IMR-90 (cell line): ENCODE measurements at regions not wholly inside any gene's neighbourhood (a gene's known extent, or its start where the extent isn't known, plus 50 kb on each side); places are given as distances from the start of the nearest gene placed in this dataset.

Experiments used
- ATAC-seq: fragments of 200-7000 bp; cut with Tn5 transposase; 2 replicates; pipeline ENCODE4 v1.9.1; 2020; ENCODE audit warnings: low read depth, mild to moderate bottlenecking, moderate library complexity
- BruUV-seq: library from RNA; stranded (reverse); fragments of 400-500 nt; replicated peaks from 2 replicates; lab custom pipeline; 2021; lab: Mats Ljungman, UMichigan
- CTCF ChIA-PET: fragments of 300-600 bp; formaldehyde crosslinking; extraction: SDS; loops from one replicate; lab custom pipeline; 2021; ENCODE audit warnings: antibody characterized with exemption; lab: Yijun Ruan, JAX
- POLR2A ChIA-PET: fragments of 300-600 bp; sonication (Branson Sonifier 250); formaldehyde crosslinking; loops from one replicate; lab custom pipeline; 2022; ENCODE audit warnings: antibody characterized with exemption; ENCODE audit not compliant: unreplicated experiment; lab: Charles Lee
- DNase-seq: peaks from one replicate; pipeline ENCODE4 v3.0.0; 2013
- H2AFZ ChIP-seq: replicated peaks from 2 replicates; pipeline ENCODE3; 2013; ENCODE audit warnings: low read length, mild to moderate bottlenecking; ENCODE audit not compliant: poor library complexity
- H2AK5ac ChIP-seq: 2 replicates; pipeline ENCODE4 v1.6.1; 2013; ENCODE audit warnings: low read depth, low read length, inconsistent platforms
- H2AK9ac ChIP-seq: replicated peaks from 2 replicates; pipeline ENCODE3; 2013; ENCODE audit warnings: mild to moderate bottlenecking, low read depth, low read length, moderate library complexity; ENCODE audit not compliant: poor library complexity
- H2BK120ac ChIP-seq: 2 replicates; pipeline ENCODE4 v1.6.1; 2013; ENCODE audit warnings: low read depth, low read length, inconsistent platforms
- H2BK15ac ChIP-seq: 3 replicates; pipeline ENCODE4 v1.6.1; 2013; ENCODE audit warnings: low read depth, low read length, inconsistent platforms
- H2BK20ac ChIP-seq: 2 replicates; pipeline ENCODE4 v1.6.1; 2013; ENCODE audit warnings: low read depth, mild to moderate bottlenecking, inconsistent platforms, low read length, moderate library complexity
- H2BK5ac ChIP-seq: 2 replicates; pipeline ENCODE4 v1.6.1; 2013; ENCODE audit warnings: mild to moderate bottlenecking, low read depth, low read length, inconsistent platforms; ENCODE audit not compliant: poor library complexity, severe bottlenecking
- H3K14ac ChIP-seq: replicated peaks from 2 replicates; pipeline ENCODE4 v1.6.1; 2013; ENCODE audit warnings: low read depth, low read length, inconsistent platforms
- H3K18ac ChIP-seq: 2 replicates; pipeline ENCODE4 v1.6.1; 2013; ENCODE audit warnings: low read depth, low read length, control low read depth
- H3K23ac ChIP-seq: 2 replicates; pipeline ENCODE4 v1.6.1; 2013; ENCODE audit warnings: low read depth, low read length, inconsistent platforms
- H3K27ac ChIP-seq: 2 replicates; pipeline ENCODE4 v1.5.1; 2013; ENCODE audit warnings: mild to moderate bottlenecking, control low read depth, low read length; ENCODE audit not compliant: insufficient read depth
- H3K27me3 ChIP-seq: 2 replicates; pipeline ENCODE4 v1.6.1; 2013; ENCODE audit warnings: low read length; ENCODE audit not compliant: control insufficient read depth, insufficient read depth
- H3K36me3 ChIP-seq: 2 replicates; pipeline ENCODE4 v1.6.1; 2013; ENCODE audit warnings: low read length, mixed read lengths; ENCODE audit not compliant: control insufficient read depth, insufficient read depth
- H3K4ac ChIP-seq: 2 replicates; pipeline ENCODE4 v1.6.1; 2013; ENCODE audit warnings: low read depth, low read length, inconsistent platforms
- H3K4me1 ChIP-seq: 2 replicates; pipeline ENCODE4 v1.6.1; 2013; ENCODE audit warnings: low read length, mixed read lengths; ENCODE audit not compliant: control insufficient read depth, insufficient read depth
- H3K4me2 ChIP-seq: 2 replicates; pipeline ENCODE4 v1.6.1; 2013; ENCODE audit warnings: low read depth, mild to moderate bottlenecking, control low read depth, low read length, moderate library complexity
- H3K4me3 ChIP-seq: 2 replicates; pipeline ENCODE4 v1.5.1; 2013; ENCODE audit warnings: low read depth, mild to moderate bottlenecking, control low read depth, low read length, moderate library complexity; ENCODE audit not compliant: insufficient read depth
- H3K56ac ChIP-seq: 2 replicates; pipeline ENCODE4 v1.6.1; 2013; ENCODE audit warnings: low read length, inconsistent platforms; ENCODE audit not compliant: insufficient read depth; ENCODE audit errors: extremely low read depth
- H3K79me1 ChIP-seq, 2 experiments: 2 replicates each; pipeline ENCODE4 v1.6.1; 2013; ENCODE audit warnings: low read length in 2 of 2, inconsistent platforms in 1 of 2, low read depth in 1 of 2
- H3K9ac ChIP-seq: 2 replicates; pipeline ENCODE4 v1.6.1; 2013; ENCODE audit warnings: low read depth, low read length, control low read depth
- H3K9me1 ChIP-seq: 2 replicates; pipeline ENCODE4 v1.6.1; 2013; ENCODE audit warnings: low read length, inconsistent platforms; ENCODE audit not compliant: insufficient read depth
- H3K9me3 ChIP-seq: 2 replicates; pipeline ENCODE4 v1.6.1; 2013; ENCODE audit warnings: low read length; ENCODE audit not compliant: control insufficient read depth, insufficient read depth
- H4K20me1 ChIP-seq: 2 replicates; pipeline ENCODE4 v1.6.1; 2013; ENCODE audit warnings: low read length, inconsistent platforms; ENCODE audit not compliant: insufficient read depth
- H4K5ac ChIP-seq: 2 replicates; pipeline ENCODE4 v1.6.1; 2013; ENCODE audit warnings: mild to moderate bottlenecking, low read depth, low read length, control low read depth
- H4K8ac ChIP-seq, 2 experiments: 2 replicates each; pipeline ENCODE4 v1.6.1; 2013; ENCODE audit warnings: low read depth in 2 of 2, low read length in 2 of 2, control low read depth in 1 of 2, inconsistent platforms in 1 of 2
- H4K91ac ChIP-seq: 2 replicates; pipeline ENCODE4 v1.6.1; 2013; ENCODE audit warnings: low read depth, low read length, inconsistent platforms; ENCODE audit not compliant: insufficient read depth
- BHLHE40 ChIP-seq: fragments of 150-350 bp; IDR thresholded peaks from 2 replicates; pipeline ENCODE4 v1.6.1; 2016; ENCODE audit warnings: mild to moderate bottlenecking, low read depth, low read length
- CEBPB ChIP-seq: IDR thresholded peaks from 2 replicates; pipeline ENCODE4 v1.6.1; 2012; ENCODE audit warnings: low read depth, low read length, improper control_type of control experiment
- FOS ChIP-seq: fragments of 150-350 bp; IDR thresholded peaks from 2 replicates; pipeline ENCODE4 v1.6.1; 2016; ENCODE audit warnings: low read depth, low read length
- MAZ ChIP-seq: IDR thresholded peaks from 2 replicates; pipeline ENCODE4 v1.6.1; 2012; ENCODE audit warnings: low read depth, mild to moderate bottlenecking, low read length, improper control_type of control experiment, moderate library complexity, borderline replicate concordance
- NFE2L2 ChIP-seq: fragments of 150-350 bp; IDR thresholded peaks from 2 replicates; pipeline ENCODE4 v1.6.1; 2016; ENCODE audit warnings: low read depth, mild to moderate bottlenecking, low read length
- POLR2A ChIP-seq: IDR thresholded peaks from 2 replicates; pipeline ENCODE4 v1.6.1; 2012; ENCODE audit warnings: mild to moderate bottlenecking, low read depth, low read length
- RAD21 ChIP-seq: IDR thresholded peaks from 2 replicates; pipeline ENCODE4 v1.6.1; 2012; ENCODE audit warnings: low read length, improper control_type of control experiment
- RFX5 ChIP-seq: IDR thresholded peaks from 2 replicates; pipeline ENCODE4 v1.8.0; 2012; ENCODE audit warnings: low read depth, mild to moderate bottlenecking, low read length, moderate library complexity
- SMC3 ChIP-seq: fragments of 150-350 bp; IDR thresholded peaks from 2 replicates; pipeline ENCODE4 v1.6.1; 2016; ENCODE audit warnings: low read depth, mild to moderate bottlenecking, antibody characterized with exemption, low read length, moderate library complexity
- WGBS, 2 experiments: methylation state at CpG; one replicate each; pipeline versions ENCODE4 v1.1.5 to v1.1.7; 2013; ENCODE audit warnings: missing lambda C conversion rate in 2 of 2; ENCODE audit not compliant: insufficient read length in 1 of 2; ENCODE audit errors: extremely low coverage in 2 of 2; 5-methylcytosine and 5-hydroxymethylcytosine counted together
- dilution Hi-C: fragments of 300-500 bp; cut with HindIII; formaldehyde crosslinking; loops from one replicate; pipeline ENCODE4 v1.14.3; 2018; ENCODE audit warnings: low sequenced_read_pairs; ENCODE audit not compliant: unreplicated experiment
- in situ Hi-C: fragments of 300-500 bp; cut with MboI; formaldehyde crosslinking; loops from 3 replicates; pipeline ENCODE4 v1.14.3; 2019; ENCODE audit warnings: low sequenced_read_pairs, inconsistent platforms, mixed read lengths
- intact Hi-C: fragments of 100-400 bp; cut with micrococcal nuclease; formaldehyde crosslinking; loops from 2 replicates; pipeline ENCODE4 v1.10.0; 2022
- TF ChIP-seq, protein P1 (sequence below): fragments of 150-350 bp; IDR thresholded peaks from 2 replicates; pipeline ENCODE4 v1.6.1; 2016; ENCODE audit warnings: low read depth, mild to moderate bottlenecking, low read length, moderate library complexity, borderline replicate concordance
- TF ChIP-seq, protein P2 (sequence below): fragments of 150-350 bp; IDR thresholded peaks from 2 replicates; pipeline ENCODE4 v1.6.1; 2017; ENCODE audit warnings: mild to moderate bottlenecking, antibody characterized with exemption, low read length, low read depth

DNA sequence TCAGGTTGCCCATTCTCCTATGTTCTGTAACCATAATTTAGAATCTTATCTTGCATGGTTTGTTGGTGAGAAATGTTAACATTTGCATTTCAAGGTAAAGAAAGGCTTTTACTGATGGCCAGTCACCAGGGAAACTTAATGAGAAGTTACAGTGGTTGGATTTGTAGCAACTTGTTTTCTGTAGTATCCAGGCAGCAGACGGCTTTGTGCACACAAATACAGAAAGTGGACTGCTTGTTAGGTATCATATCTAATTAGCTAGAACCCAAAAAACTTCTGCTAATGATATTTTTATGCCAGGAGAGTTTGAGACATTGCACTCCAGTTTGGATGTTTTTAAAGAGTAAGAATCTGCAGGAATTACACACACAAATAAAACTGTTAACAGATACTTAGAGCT is 578.0 kb downstream of the DOK5 start:
- dilution Hi-C loops (no loop called here), intact Hi-C loops (no loop called here), in situ Hi-C loops (no loop called here)
- no peak overlapping the region for H2AFZ ChIP-seq
- H3K18ac ChIP-seq, result no peak overlapping the region
- H3K79me1 ChIP-seq, result no peaks in the 10 kb centered on the region
- no peaks in the 10 kb centered on the region for H3K27me3 ChIP-seq
- H2BK20ac ChIP-seq, result no peak overlapping the region
- TF ChIP-seq FOS (no peak), MAZ (no peak), RAD21 (no peak), CEBPB (no peak), SMC3 (no peak), RFX5 (no peak), NFE2L2 (no peak), BHLHE40 (no peak), POLR2A (no peak)
- TF ChIP-seq, protein P1, sequence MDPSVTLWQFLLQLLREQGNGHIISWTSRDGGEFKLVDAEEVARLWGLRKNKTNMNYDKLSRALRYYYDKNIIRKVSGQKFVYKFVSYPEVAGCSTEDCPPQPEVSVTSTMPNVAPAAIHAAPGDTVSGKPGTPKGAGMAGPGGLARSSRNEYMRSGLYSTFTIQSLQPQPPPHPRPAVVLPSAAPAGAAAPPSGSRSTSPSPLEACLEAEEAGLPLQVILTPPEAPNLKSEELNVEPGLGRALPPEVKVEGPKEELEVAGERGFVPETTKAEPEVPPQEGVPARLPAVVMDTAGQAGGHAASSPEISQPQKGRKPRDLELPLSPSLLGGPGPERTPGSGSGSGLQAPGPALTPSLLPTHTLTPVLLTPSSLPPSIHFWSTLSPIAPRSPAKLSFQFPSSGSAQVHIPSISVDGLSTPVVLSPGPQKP, result no peak
- TF ChIP-seq, protein P2, sequence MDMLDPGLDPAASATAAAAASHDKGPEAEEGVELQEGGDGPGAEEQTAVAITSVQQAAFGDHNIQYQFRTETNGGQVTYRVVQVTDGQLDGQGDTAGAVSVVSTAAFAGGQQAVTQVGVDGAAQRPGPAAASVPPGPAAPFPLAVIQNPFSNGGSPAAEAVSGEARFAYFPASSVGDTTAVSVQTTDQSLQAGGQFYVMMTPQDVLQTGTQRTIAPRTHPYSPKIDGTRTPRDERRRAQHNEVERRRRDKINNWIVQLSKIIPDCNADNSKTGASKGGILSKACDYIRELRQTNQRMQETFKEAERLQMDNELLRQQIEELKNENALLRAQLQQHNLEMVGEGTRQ, result no peak
- H4K5ac ChIP-seq, result no peak overlapping the region
- H2BK5ac ChIP-seq, result no peak overlapping the region
- no peak overlapping the region for H2BK120ac ChIP-seq
- BruUV-seq, result no TSS peak
- H2AK9ac ChIP-seq, result no peak overlapping the region
- no peak for DNase-seq
- no peak for ATAC-seq
- no peak overlapping the region for H3K14ac ChIP-seq
- H2AK5ac ChIP-seq, result no peak overlapping the region
- no peak overlapping the region for H3K56ac ChIP-seq
- no peaks in the 10 kb centered on the region for H3K9me1 ChIP-seq
- H4K8ac ChIP-seq, result no peak overlapping the region
- no peak overlapping the region for H4K91ac ChIP-seq
- no peak overlapping the region for H3K4ac ChIP-seq
- no peaks in the 10 kb centered on the region for H3K36me3 ChIP-seq
- H2BK15ac ChIP-seq, result no peak overlapping the region
- no peaks in the 10 kb centered on the region for H4K20me1 ChIP-seq
- H3K9me3 ChIP-seq, result peaks cover 6% of the 10 kb centered on the region
- H3K23ac ChIP-seq, result no peak overlapping the region
- ChIA-PET CTCF (no interaction called here), POLR2A (no interaction called here)
- no peak overlapping the region for H3K27ac ChIP-seq
- WGBS, 2 experiments, result no CpG with 5 or more reads among the region's 1 CpG
- H3K4me3 ChIP-seq, result no peak overlapping the region
- H3K9ac ChIP-seq, result no peak overlapping the region
- H3K4me2 ChIP-seq, result no peak overlapping the region
- no peaks in the 10 kb centered on the region for H3K4me1 ChIP-seq
